ENCODE measurements at regions not wholly inside any gene's neighbourhood (a gene's known extent, or its start where the extent isn't known, plus 50 kb on each side); places are given as distances from the start of the nearest gene placed in this dataset.

DNA sequence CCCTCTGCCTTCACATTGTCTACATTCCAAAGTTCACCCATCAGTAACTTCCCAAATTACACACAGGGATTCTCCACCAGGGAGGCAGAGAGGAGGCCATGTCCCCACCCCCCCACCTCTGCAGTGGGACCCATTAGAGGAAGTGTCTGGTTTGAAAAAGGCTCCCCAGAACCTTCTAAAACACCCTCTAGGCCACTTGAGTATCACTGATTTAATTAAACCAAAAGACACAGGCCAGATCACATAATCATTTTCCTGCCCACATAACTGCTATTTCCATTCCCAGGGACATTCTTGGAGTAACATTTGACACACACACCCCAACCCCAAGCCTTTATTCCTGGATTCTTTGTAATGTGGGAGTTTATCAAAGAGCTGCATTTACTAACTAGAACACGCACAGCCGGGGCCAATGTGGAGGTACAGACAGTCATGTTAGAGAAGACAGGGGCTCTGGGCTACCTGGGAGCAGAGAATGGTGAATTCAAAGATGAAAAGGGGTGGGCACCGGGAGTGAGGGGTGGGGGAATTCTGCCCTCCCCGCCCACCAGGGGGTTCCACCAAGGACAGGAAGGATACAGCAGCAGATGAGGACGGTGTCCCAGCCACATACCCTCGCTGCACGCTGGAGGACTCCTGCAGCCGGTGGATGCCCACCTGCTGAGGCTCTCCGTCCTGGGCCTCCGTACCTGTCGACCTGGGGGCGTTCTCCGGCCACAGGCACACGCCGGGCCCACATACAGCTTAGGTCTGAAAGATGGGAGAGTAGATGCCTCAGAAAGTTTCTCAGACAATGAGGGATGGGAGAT, 201.4 kb upstream of the CTNNB1 start:
- peak; percentile 7 for DNase-seq

DNA sequence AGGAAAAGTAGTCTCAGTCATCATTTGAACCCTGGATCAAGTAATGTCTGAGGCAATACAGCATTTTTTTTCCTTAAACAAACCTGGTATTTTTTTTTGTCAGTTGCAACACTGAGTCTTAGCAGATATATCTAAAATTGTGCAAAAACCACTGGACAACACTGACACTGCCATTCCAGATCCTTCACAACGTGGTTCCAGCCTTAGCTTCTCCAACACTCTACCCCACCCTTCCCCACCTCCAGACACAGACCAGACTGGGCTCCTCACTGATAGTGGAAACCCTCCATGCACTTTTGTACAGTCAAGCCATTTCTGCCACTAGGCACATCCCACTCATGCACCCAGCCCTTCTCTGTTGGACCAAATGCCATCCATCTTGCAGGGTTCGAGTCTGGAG, 199.6 kb upstream of the CTNNB1 start:
- DNase-seq, result no peak

DNA sequence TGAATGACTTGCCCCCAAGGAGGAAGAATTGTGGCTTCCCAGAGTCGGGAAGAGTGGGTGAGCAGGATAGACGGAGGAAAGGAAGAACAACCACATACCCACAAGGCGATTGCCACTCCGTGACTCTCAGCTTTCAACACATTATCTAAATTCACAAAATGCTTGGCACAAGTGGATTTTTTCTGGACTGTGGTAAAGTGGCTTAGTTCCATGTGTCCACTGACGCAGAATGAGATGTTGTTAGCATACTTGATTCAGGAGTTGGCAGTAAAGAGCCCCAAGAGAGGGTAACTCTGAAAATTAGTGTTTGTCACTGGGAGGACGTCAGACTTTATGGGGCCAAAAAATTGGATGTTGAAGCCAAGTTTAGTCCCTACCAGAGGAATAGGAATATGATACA, 198.8 kb upstream of the CTNNB1 start:
- DNase-seq, result no peak

DNA sequence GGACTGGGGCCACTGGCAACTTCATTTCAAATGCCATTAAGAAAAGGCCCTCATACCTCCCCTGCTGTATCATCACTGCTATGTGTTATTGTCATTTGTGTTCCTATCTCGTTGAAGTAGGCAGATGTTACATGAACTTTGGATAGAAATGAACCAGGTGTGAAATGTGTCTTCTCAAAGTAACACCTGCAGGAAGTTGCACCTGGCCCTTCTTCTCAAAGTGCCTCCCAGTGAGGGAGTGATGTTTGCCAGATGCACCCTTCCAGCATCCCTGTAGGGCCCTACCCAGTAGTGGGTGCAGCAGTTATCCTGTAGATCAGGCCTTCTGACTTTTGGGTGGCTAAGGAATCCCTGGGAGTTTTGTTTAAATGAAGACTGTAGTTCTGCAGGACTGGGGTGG, 197.7 kb upstream of the CTNNB1 start:
- DNase-seq, result no peak

DNA sequence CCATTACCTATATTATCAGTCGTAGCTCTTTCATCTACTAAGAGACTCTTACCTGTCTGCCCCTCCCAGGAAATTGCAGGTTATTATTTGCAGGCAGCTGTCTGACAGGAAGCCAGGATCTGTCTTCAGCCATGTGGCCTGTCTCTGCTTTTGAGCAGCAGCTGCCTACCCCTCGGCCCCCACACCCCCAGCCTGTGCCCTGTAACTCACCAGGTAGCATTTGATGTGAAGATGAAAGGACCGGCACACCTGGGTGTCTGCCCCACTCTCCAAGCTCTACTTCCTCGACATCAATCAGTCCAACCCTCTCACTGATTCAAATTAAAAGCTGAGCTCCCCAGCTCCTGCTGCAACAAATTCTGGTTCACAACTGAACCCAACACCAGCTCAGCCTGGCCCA, 197.2 kb upstream of the CTNNB1 start:
- no peak for DNase-seq

DNA sequence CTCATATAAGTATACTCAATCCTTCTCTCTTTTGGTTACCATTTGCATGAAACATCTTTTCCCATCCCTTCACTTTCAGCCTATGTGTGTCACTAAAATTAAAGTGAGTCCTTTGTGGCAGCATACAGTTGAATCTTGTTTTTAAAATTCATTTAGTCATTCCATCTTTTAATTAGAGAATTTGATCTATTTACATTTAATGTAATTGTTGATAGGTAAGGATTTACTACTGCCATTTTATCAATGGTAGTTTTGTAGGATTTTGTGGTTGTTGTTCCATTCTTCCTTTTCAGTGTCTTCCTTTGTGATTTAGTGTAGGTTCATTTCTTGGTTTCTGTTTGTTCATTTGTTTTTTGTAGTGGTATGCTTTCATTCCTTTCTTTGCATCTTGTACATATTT, 191.9 kb upstream of the CTNNB1 start:
- no peak for DNase-seq

DNA sequence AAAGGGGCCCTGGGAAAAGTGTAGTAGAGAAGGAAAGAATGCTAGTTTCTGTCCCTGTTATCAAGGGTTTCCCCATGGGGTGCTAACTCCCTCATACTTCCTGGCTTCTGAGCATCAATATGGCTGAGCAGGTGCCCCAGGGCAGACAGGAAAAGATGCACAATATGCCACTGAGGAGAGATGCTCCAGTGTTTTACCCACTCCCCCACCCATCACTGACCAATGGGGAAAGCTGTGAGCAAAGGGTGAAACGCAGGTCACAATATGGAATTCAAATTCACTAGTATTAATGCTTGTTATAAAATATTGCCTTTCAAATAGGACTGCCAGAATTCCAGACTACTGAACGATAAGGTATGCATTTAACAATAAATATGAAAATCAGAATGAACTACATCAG, 187.5 kb upstream of the CTNNB1 start:
- no peak for DNase-seq

DNA sequence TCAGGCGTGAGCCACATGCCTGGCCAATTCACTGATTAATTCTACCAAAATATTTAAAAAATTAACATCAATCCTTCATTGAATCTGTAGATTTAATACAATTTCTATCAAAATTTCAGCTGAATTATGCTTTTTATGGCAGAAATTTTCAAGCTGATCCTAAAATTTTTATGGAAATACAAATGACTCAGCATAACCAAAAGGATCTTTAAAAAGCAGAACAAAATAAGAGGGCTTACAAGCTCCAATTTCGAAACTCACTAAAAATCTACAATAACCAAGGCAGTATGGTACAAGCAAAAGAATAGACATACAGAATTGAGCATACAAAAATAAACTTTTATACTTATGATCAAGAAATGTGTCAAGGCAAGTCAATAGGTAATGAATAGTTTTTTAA, 180.4 kb upstream of the CTNNB1 start:
- no peak for DNase-seq

DNA sequence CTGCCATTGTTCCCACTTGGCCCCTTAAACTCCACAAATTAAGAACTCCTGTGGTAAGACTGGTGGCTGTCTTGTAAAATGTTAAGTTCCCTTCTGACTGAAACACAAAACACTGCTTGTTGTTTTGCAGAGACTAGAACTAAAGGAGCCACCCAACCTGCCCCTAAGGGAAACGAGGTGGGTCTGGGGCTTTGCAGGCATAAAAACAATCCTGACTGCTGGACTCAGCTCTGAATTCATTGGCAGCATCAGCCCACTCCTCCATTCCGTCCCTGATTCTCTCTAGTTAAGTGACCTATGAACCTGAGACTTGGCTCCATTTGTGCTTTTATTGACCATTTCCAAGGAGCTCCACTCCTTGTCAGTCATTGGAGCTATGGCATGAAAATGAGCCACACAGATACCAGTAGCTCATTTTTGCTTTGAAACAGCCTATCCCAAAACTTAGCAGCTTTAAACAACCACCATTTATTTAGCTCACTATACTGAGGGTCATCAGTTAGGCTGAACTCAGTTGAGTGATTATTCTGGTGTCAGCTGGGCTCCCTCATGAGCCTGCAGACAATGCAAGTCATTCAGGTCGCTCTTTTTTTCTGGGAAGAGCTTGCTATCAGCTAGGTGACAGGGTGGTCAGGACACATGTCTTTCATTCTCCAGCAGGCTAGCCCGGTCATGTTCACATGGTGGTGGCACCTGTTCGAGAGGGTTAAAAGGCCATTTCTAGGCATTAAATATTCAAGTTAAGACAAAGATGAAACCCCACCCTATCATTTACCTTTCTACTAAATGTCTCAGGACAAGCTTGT, 175.1 kb upstream of the CTNNB1 start:
- DNase-seq, result no peak

DNA sequence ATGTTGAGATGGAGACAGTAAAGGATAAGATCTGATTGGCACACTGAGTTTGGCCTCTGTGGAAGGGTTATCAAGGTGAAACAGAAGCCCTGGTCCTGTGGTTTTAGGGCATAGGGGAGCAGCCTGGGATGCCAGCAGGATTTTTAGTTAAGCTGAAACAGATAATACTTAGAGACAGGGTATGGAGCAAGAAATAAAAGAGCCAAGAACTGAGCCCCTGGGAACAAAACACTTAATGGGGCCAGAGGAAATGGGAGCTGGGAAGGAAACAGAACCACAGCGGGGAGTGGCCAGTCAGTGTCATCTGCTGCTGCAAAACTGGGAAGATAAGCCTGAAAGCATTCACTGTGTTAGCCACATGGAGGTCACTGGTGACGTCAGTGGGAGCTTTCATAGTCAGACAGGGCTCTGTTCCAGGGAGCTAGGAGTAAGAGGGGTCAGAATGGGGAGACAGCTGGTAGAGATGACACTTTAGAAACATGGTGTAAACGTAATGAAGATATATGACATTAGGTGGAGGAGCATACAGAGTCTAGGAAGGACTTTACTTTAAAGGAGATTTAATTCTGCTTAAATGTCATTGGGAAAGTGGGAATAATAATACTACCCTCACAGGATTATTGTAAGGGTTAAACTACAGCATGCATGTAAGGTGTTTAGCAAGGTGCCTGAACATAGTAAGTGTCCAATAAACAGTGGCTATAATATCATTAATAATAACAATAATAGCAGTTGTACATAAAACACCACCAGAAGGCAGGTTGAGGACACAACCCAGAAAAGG, 172.7 kb upstream of the CTNNB1 start:
- peak; percentile 47 for DNase-seq

DNA sequence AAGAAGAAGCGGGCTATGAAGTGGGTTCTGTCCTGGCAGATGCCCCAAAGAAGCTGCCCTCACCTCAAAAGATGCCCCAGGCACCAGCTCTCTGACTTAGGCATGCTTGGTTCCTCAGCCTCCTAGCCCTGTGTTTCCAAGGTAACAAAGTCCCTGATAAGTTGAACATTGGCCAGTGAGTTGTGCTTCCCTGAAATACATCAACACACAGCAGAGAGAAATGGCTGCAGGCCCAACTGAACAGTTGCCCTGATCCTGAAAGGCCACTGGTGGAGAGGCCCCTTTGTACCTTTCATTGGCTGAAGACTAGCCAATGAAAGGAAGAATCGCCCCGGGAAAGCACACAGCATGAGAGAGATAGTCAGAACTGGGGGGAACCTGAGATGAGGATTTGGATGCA, 169.9 kb upstream of the CTNNB1 start:
- no peak for DNase-seq

DNA sequence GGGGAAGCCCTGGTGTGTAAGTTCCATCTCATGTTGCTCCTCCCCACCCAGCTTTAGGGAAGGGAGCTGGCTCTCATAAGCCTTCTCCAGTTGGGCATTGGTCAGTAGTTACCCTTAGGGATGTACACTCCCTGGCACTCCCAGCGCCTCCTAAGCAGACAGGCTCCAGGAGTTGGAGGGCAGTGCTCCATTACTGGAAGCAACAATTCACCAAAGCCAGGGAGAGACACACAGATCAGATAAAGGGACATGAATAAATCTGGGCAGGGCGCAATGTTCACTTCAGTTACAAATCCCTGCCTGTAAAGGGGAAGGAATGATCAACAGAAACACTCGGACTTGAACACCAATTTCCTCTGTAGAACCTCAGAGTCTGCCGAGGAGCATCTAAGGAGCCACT, 169.1 kb upstream of the CTNNB1 start:
- no peak for DNase-seq

DNA sequence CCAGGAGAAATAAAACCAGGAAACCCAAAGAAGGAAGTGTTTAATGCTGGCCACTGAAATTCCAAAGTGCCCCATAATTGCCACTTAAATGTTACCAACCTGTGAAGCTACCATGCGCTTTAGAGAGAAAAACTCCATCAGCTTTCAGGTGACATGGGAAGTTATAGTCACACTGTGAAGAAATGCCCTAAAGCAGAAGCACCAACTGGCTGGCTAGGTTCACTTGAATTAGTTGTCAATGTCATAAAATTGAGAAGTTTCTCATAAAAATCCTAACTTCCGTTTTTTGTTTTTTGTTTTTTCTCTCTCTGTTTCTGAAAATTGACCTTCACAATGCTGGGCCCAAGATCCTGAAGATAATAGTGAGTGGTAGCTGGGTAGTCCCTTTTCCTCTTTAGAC, 167.9 kb upstream of the CTNNB1 start:
- DNase-seq, result no peak

DNA sequence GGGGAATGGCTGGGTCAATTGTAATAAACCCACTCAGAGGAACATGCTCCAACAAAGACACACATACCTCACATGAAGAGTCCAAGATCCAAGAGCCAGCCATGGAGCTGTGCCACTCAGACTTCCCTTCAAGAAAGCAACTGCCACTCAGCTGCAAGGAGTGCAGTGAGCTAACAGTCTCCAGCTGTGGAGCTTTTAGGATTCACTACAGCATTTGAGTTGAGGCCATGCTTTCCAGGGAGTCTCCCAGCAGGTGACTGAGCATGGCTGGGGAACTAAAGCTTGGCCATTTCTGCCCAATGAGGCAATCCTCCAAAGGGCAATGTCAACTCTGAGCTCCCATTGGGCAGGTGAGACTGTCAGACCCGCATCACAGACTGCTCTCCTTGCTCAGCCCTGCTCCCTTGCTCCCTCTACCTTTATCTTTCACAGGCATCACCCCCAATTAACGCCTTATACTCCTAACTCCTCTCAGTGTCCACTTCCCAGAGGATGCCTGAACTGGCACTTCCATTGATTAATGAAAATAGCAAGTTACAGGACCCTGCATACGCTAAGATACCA, 165.3 kb upstream of the CTNNB1 start:
- DNase-seq, result no peak

DNA sequence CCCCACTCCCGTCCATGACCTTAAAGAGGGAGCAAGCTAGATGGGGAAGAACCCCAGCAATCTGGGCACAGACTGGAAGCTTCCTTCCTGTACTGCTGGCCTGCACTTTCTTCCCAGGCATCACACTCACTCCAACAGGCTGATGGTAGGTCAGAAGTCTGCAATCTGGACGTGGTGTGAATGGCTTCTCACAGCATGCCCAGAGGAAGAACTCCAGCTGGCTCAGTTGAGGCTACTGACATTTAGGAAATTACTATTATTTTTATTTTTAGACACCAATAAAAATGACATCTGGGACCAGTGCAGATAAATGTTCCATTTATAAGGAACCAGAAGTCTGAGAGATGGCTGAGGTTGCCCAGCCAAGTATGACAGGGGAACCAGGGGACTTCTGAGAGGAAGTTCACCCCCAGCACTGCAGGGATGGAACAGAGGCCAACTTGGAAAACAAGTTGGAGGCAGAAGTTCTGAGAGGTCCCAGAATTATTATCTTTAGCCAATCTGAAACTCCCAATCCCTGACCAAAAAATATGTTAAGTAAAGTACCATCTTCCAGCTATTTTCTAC, 163.8 kb upstream of the CTNNB1 start:
- DNase-seq, result no peak

DNA sequence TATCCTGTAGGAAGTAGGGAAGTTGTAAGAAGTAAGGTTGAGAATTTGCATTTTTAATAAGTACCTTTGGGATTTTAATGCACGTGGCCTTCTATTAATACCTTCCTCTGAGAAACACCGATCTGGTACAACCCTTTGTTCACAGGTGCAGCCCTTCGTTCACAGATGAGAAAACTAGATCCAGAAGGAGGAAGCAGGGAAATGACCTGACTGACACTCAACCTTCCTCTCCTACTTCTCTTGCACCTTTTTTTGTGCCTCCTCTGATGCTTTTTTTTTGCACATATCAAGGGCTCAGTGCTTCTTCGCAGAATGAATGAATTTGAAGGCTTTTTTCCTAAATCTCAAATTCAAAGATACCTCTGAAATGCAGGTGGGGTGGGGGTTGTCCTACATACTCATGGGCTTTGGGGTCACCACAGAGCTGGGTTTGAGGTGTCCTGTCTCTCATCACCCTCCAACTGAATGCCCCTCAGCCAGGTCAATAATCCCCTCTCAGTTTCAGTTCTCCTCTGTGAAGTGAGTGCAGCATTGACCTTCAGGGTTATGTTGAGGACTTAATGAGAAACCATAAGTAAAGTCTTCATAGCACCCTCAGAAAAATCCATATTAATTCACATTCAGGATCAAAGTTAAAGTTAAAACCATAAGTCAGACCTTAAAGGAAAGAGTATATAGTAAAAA, 161.5 kb upstream of the CTNNB1 start:
- DNase-seq, result no peak

DNA sequence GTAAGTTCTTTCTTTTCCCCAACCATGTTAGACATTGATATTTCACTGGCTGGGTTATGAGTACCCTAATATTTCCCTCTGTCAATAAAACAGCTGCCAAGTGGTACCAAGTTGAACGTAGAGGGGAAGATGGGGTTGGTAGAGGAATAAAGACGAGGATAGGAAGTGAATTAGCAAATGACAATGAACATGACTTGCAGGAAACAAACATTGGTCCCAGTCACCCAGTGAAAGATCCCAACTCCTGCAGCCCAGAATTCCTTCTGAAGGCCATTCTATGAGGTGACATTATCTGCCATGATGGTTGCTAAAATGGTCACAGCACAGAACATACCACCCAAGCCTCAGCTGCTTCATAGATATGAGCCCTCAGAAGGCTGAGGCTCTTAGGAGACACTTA, 159.0 kb upstream of the CTNNB1 start:
- DNase-seq, result no peak

DNA sequence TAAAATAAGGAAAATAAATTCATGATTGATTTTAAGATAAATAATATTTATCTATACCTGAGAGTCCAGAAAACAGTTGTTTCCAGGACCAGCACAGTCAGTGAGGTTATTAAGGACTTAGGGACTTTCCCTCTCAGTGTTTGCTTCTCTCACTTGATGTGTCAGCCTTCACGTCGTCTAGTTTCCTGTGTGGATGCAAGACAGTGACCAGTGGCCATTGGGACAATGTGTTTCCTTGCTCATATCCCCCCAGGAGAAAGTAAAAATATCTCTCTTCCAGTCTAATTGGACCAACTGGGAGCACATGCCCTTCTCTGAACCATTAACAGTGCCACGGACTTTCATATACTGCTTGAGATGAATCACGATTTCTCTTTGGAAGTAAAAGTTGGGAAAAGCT, 157.8 kb upstream of the CTNNB1 start:
- DNase-seq, result no peak

DNA sequence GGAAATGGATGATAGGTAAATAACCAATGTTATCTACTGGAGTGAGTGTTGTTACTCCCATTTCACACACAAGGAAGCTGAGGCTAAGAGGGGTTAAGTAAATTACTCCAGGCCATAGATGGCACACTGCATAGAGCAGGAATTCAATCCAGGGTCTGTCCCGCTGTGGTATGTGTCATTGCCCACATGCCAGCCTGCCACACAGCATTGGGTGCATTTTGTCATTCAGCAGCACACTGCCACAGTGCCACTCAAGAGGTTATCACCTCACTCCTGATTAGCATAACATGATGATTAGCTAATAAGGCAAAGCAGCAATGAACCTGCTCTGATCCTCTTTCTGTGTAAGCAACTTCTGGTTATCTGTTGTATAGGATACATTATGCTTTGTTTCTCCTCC, 157.4 kb upstream of the CTNNB1 start:
- DNase-seq, result no peak

DNA sequence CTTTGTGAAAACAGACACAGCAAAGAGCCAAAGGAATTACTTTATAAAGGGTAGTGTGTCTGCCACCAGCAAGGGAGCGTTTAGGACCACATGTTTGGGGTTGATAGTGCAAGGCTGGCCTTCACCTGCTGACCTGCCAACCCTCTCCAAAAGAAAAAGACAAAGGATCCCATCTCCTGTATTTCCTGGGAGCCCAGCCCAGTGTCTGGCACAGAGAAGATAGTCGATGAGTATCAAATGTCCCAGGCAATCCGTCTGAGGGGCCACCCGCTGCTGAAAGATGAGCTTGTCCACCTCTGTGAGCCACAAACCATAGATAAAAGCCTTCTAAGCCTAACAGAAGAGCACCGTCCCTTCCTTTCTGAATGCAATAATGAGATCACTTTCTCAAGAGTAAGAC, 154.8 kb upstream of the CTNNB1 start:
- DNase-seq, result no peak

DNA sequence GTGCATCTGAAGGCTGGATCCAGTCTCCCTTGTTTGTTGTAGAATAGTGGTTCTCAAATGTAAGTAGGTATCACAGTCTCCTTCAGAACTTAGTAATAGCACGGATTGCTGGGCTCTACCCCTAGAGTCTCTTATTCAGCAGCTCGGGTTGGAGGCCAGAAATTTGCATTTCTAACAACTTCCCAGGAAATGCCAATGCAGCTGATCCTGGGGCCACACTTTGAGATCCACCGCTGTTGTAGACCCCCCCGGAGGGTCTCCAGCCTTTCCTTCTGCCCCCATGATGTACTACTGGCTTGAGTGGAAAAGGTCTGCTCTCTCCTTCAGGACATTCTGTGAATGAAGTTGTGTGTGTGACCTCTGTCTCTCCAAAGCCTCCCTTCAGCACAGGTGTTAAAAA, 153.8 kb upstream of the CTNNB1 start:
- DNase-seq, result no peak

DNA sequence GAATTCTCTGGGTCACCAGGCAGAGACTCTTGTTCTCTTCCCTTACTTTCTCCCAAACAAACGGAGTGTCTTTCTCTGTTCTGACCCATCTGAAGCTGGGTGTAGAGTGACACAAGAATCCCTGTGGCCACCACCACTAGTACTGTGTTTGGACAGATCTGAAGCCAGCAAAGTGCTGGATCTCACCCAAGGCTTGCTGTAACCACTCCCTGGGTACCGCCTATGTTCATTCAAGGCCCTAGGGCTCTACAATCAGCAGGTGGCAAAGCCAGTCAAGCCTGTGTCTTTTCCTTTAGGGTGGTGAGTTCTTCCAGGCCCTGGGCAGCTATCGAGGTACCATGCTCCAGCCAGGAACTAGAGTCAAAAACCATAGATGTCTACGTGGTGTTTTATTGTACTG, 149.2 kb upstream of the CTNNB1 start:
- DNase-seq, result no peak

Data from fibroblast of skin of scalp (primary cell).